Nephron (organoid): ENCODE measurements at regions not wholly inside any gene's neighbourhood (a gene's known extent, or its start where the extent isn't known, plus 50 kb on each side); places are given as distances from the start of the nearest gene placed in this dataset.
"Not testable (repeated sequence)": the region's sequence is repeated elsewhere in the genome, so short reads cannot be mapped to it uniquely, and the experiment has no call there.

Experiments used
- H3K27ac Mint-ChIP-seq, 3 experiments: 2 replicates each; pipeline ENCODE4 v1.8.0; 2020; ENCODE audit warnings: mixed read lengths in 3 of 3, mild to moderate bottlenecking in 2 of 3, moderate library complexity in 1 of 3
- H3K27me3 Mint-ChIP-seq: 2 replicates; pipeline ENCODE4 v1.8.0; 2021; ENCODE audit warnings: low read depth, mild to moderate bottlenecking, moderate library complexity, mixed read lengths
- H3K36me3 Mint-ChIP-seq: 2 replicates; pipeline ENCODE4 v1.8.0; 2020; ENCODE audit warnings: low read depth, mixed read lengths
- H3K4me1 Mint-ChIP-seq: 2 replicates; pipeline ENCODE4 v1.8.0; 2020; ENCODE audit warnings: mixed read lengths
- H3K4me3 Mint-ChIP-seq, 3 experiments: 2 replicates each; pipeline ENCODE4 v1.8.0; 2020; ENCODE audit warnings: mild to moderate bottlenecking in 3 of 3, mixed read lengths in 3 of 3, moderate library complexity in 2 of 3
- H3K9me3 Mint-ChIP-seq: 2 replicates; pipeline ENCODE4 v1.8.0; 2020; ENCODE audit warnings: mixed read lengths
- TF ChIP-seq, protein P1 (sequence below), 3 experiments: fragments of 200-600 bp; sonication (generic); IDR thresholded peaks; one replicate each; pipeline ENCODE4 v1.5.0; 2021; ENCODE audit warnings: antibody characterized with exemption in 3 of 3; ENCODE audit not compliant: unreplicated experiment in 3 of 3

- H3K9me3 Mint-ChIP-seq: no peaks in the 10 kb centered on the region
- TF ChIP-seq, protein P1, sequence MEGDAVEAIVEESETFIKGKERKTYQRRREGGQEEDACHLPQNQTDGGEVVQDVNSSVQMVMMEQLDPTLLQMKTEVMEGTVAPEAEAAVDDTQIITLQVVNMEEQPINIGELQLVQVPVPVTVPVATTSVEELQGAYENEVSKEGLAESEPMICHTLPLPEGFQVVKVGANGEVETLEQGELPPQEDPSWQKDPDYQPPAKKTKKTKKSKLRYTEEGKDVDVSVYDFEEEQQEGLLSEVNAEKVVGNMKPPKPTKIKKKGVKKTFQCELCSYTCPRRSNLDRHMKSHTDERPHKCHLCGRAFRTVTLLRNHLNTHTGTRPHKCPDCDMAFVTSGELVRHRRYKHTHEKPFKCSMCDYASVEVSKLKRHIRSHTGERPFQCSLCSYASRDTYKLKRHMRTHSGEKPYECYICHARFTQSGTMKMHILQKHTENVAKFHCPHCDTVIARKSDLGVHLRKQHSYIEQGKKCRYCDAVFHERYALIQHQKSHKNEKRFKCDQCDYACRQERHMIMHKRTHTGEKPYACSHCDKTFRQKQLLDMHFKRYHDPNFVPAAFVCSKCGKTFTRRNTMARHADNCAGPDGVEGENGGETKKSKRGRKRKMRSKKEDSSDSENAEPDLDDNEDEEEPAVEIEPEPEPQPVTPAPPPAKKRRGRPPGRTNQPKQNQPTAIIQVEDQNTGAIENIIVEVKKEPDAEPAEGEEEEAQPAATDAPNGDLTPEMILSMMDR (IDR thresholded peaks at IDR 0.05; ENCODE audit: unreplicated experiment in 3 of 3): no peak
- no peak overlapping the region for H3K4me3 Mint-ChIP-seq
- no peak overlapping the region for H3K27ac Mint-ChIP-seq
- H3K27me3 Mint-ChIP-seq: peaks cover 29% of the 10 kb centered on the region
- no peaks in the 10 kb centered on the region for H3K36me3 Mint-ChIP-seq
- H3K4me1 Mint-ChIP-seq: peaks cover 21% of the 10 kb centered on the region
These were observed 169.8 kb upstream of the TENM4 start for GRCh38 chr11:79610678-79611077.

- Mint-ChIP-seq H3K9me3 (no peaks in the 10 kb centered on the region), H3K36me3 (no peaks in the 10 kb centered on the region), H3K27ac (no peak overlapping the region)
These were observed 169.3 kb upstream of the TENM4 start for GRCh38 chr11:79610139-79610538.

DNA sequence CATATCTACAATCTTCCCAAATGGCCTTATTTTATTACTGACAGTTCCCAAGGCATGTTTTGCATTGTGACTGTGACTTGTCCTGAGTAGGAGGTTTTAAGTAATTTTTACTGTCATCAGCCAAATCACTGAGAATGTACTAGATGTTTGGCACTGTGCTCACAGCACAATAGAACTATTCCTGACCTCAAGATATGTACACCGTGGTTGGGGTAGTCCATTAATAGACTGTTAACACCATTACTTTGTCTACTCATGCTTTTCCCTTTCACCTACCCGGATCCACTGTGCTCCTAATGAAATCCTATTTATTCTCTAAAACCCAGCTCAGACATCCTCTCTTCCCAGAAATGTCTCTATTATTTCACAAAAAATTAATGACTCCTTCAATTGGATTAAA is 168.7 kb upstream of the TENM4 start:
- TF ChIP-seq, protein P1 (IDR thresholded peaks at IDR 0.05; ENCODE audit: unreplicated experiment in 3 of 3): no peak
- H3K4me3 Mint-ChIP-seq: no peak overlapping the region
- H3K27me3 Mint-ChIP-seq: peaks cover 34% of the 10 kb centered on the region
- H3K4me1 Mint-ChIP-seq: peaks cover 21% of the 10 kb centered on the region
- H3K36me3 Mint-ChIP-seq: no peaks in the 10 kb centered on the region
- no peaks in the 10 kb centered on the region for H3K9me3 Mint-ChIP-seq
- no peak overlapping the region for H3K27ac Mint-ChIP-seq

More at GRCh38 chr11:79610139-79610538, 169.3 kb upstream of the TENM4 start:
- Mint-ChIP-seq H3K27me3 (peaks cover 31% of the 10 kb centered on the region), H3K4me1 (peaks cover 21% of the 10 kb centered on the region), H3K4me3 (no peak overlapping the region)
- TF ChIP-seq, protein P1 (IDR thresholded peaks at IDR 0.05; ENCODE audit: unreplicated experiment in 3 of 3): no peak

GRCh38 chr11:79606461-79606860 is 165.6 kb upstream of the TENM4 start:
- H3K36me3 Mint-ChIP-seq, H3K4me3 Mint-ChIP-seq, H3K9me3 Mint-ChIP-seq, H3K27ac Mint-ChIP-seq: not testable (repeated sequence)
- Mint-ChIP-seq H3K4me1 (peaks cover 12% of the 10 kb centered on the region), H3K27me3 (peaks cover 51% of the 10 kb centered on the region)

GRCh38 chr11:79600711-79601110 is 159.9 kb upstream of the TENM4 start:
- Mint-ChIP-seq H3K9me3 (peaks cover 3% of the 10 kb centered on the region), H3K27ac (no peak overlapping the region), H3K4me1 (no peaks in the 10 kb centered on the region), H3K27me3 (peaks cover 68% of the 10 kb centered on the region), H3K36me3 (no peaks in the 10 kb centered on the region), H3K4me3 (no peak overlapping the region)
- TF ChIP-seq, protein P1 (IDR thresholded peaks at IDR 0.05; ENCODE audit: unreplicated experiment in 3 of 3): no peak

DNA sequence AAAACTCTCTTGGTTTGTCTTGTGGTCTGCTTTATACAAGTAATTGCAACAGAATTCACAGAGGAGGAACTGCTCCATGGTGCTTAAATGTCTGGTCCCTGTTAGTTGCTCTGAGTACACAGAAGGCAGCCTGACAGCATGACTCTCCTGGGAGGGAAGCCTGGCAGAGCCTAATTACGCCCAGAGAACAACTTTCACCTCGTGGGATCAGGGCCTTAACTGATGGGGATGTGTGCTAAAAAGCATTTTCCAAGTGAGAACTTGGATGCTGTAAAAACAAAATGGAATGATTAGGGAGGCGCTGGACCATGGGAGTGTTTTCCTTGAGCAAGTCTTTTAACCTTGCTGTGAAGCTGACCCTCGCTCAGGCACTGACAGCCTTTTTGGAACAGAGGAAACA is 154.0 kb upstream of the TENM4 start:
- H3K4me3 Mint-ChIP-seq: no peak overlapping the region
- H3K4me1 Mint-ChIP-seq: no peaks in the 10 kb centered on the region
- peak overlapping the region in 1 of 3 experiments; percentile 33 for H3K27ac Mint-ChIP-seq
- H3K9me3 Mint-ChIP-seq: peaks cover 10% of the 10 kb centered on the region
- TF ChIP-seq, protein P1 (IDR thresholded peaks at IDR 0.05; ENCODE audit: unreplicated experiment in 3 of 3): no peak
- H3K36me3 Mint-ChIP-seq: peaks cover 3% of the 10 kb centered on the region
- peaks cover 47% of the 10 kb centered on the region for H3K27me3 Mint-ChIP-seq
